Lower leg skin (tissue), 3 donors: ENCODE measurements at regions not wholly inside any gene's neighbourhood (a gene's known extent, or its start where the extent isn't known, plus 50 kb on each side); places are given as distances from the start of the nearest gene placed in this dataset.

Experiments
- CTCF ChIP-seq, 3 donors: fragments of 450-650 bp; IDR thresholded peaks; one replicate each; pipeline ENCODE4 v1.5.1; 2016; ENCODE audit warnings: antibody characterized with exemption in 3 of 3, mild to moderate bottlenecking in 3 of 3, moderate library complexity in 2 of 3
- POLR2A ChIP-seq, 2 donors: fragments of 450-650 bp; IDR thresholded peaks; one replicate each; pipeline ENCODE4 v1.6.1; 2016 to 2017; ENCODE audit warnings: antibody characterized with exemption in 2 of 2, mild to moderate bottlenecking in 1 of 2, moderate library complexity in 1 of 2

GRCh38 chr13:82898586-82898985 is 983.7 kb downstream of the SLITRK1 start:
- TF ChIP-seq CTCF (IDR thresholded peaks at IDR 0.05) (no peak), POLR2A (IDR thresholded peaks at IDR 0.05) (no peak)
